K562 (cell line): ENCODE measurements at regions not wholly inside any gene's neighbourhood (a gene's known extent, or its start where the extent isn't known, plus 50 kb on each side); places are given as distances from the start of the nearest gene placed in this dataset.

Experiments used
- ATAC-seq: fragments of 200-7000 bp; cut with Tn5 transposase; 3 replicates; pipeline ENCODE4 v1.9.1; 2020; ENCODE audit warnings: moderate library complexity
- BruUV-seq: library from RNA; stranded (reverse); fragments of 400-500 nt; replicated peaks from 2 replicates; lab custom pipeline; 2021; lab: Mats Ljungman, UMichigan
- CTCF ChIA-PET: fragments of 300-600 bp; formaldehyde crosslinking; extraction: SDS; loops from one replicate; lab custom pipeline; 2021; ENCODE audit warnings: low intra/inter-chr PET ratio; lab: Yijun Ruan, JAX
- POLR2A ChIA-PET: fragments of 300-600, 350-650 bp; sonication (Branson Sonifier 250); formaldehyde crosslinking; extraction: SDS; loops from one replicate; lab custom pipeline; 2021; ENCODE audit warnings: antibody characterized with exemption, inconsistent platforms; lab: Yijun Ruan, JAX
- DNase-seq, 4 experiments: peaks; one replicate each; pipeline versions ENCODE4 v3.0.0 to v3.0.0-alpha.2; 2011 to 2018; ENCODE audit warnings: low spot score in 3 of 4, mixed read lengths in 3 of 4; ENCODE audit errors: extremely low read depth in 1 of 4
- FAIRE-seq: peaks from 2 replicates; lab custom pipeline; 2011; peaks lifted over from hg19 to GRCh38; lab: Jason Lieb, UNC
- H2AFZ ChIP-seq: 2 replicates; pipeline ENCODE4 v1.6.0; 2011; ENCODE audit warnings: low read depth, low read length, control low read depth, inconsistent platforms
- H3K27ac ChIP-seq: fragments of 200-600 bp; 3 replicates; pipeline ENCODE4 v1.8.0; 2011; ENCODE audit warnings: low read depth, mild to moderate bottlenecking, control low read depth, inconsistent platforms, low read length, moderate library complexity, mixed read lengths; ENCODE audit errors: extremely low read depth
- H3K27me3 ChIP-seq, 2 experiments: fragments of 300-600 bp in 1 of 2; 2 replicates in 1 of 2; 3 replicates in 1 of 2; pipeline versions ENCODE4 v1.6.0 to v1.8.0; 2011; ENCODE audit warnings: inconsistent platforms in 2 of 2, low read length in 2 of 2, mild to moderate bottlenecking in 1 of 2, mixed read lengths in 1 of 2, moderate library complexity in 1 of 2; ENCODE audit not compliant: control insufficient read depth in 2 of 2, insufficient read depth in 2 of 2
- H3K36me3 ChIP-seq: fragments of 300-600 bp; 3 replicates; pipeline ENCODE4 v1.8.0; 2011; ENCODE audit warnings: mild to moderate bottlenecking, low read length, inconsistent platforms; ENCODE audit not compliant: control insufficient read depth, insufficient read depth
- H3K4me1 ChIP-seq, 2 experiments: fragments of 200-600 bp in 1 of 2; replicated peaks in 1 of 2; 2 replicates in 1 of 2; 3 replicates in 1 of 2; pipeline versions ENCODE4 v1.5.1 to v1.8.0; 2011; ENCODE audit warnings: inconsistent platforms in 2 of 2, low read length in 2 of 2, mild to moderate bottlenecking in 1 of 2, mixed read lengths in 1 of 2, moderate library complexity in 1 of 2; ENCODE audit not compliant: control insufficient read depth in 2 of 2, insufficient read depth in 2 of 2
- H3K4me2 ChIP-seq: 2 replicates; pipeline ENCODE4 v1.6.1; 2011; ENCODE audit warnings: low read length, control low read depth, inconsistent platforms, mixed read lengths; ENCODE audit not compliant: insufficient read depth
- H3K4me3 ChIP-seq: fragments of 200-600 bp; sonication (generic), shearing (Covaris generic); 2 replicates; pipeline ENCODE4 v1.5.1; 2016; ENCODE audit warnings: control low read depth, inconsistent platforms
- H3K79me2 ChIP-seq: fragments of 200-600 bp; 3 replicates; pipeline ENCODE4 v1.8.0; 2011; ENCODE audit warnings: low read length, inconsistent platforms; ENCODE audit not compliant: control insufficient read depth, insufficient read depth
- H3K9ac ChIP-seq, 2 experiments: 2 replicates each; pipeline versions ENCODE4 v1.6.0 to v1.6.1; 2011; ENCODE audit warnings: low read depth in 2 of 2, low read length in 2 of 2, control low read depth in 1 of 2, inconsistent platforms in 1 of 2, mild to moderate bottlenecking in 1 of 2, mixed read lengths in 1 of 2; ENCODE audit not compliant: insufficient read depth in 1 of 2
- H3K9me1 ChIP-seq: one replicate; pipeline ENCODE4 v1.6.0; 2011; ENCODE audit warnings: inconsistent platforms, mild to moderate bottlenecking, low read length, moderate library complexity; ENCODE audit not compliant: control insufficient read depth, insufficient read depth
- H3K9me3 ChIP-seq: replicated peaks from 2 replicates; pipeline ENCODE4 v1.5.1; 2011; ENCODE audit warnings: low read depth, low read length, inconsistent platforms; ENCODE audit not compliant: control insufficient read depth, insufficient read depth
- H4K20me1 ChIP-seq: replicated peaks from 2 replicates; pipeline ENCODE4 v1.6.1; 2011; ENCODE audit warnings: low read length, inconsistent platforms, mixed read lengths; ENCODE audit not compliant: control insufficient read depth, insufficient read depth
- DPF2 ChIP-seq: fragments of 450-650 bp; IDR thresholded peaks from 2 replicates; pipeline ENCODE4 v1.6.1; 2016
- HDAC3 ChIP-seq: fragments of 450-650 bp; IDR thresholded peaks from 2 replicates; pipeline ENCODE4 v1.6.1; 2018; ENCODE audit warnings: borderline replicate concordance, mild to moderate bottlenecking, moderate library complexity; ENCODE audit not compliant: partially characterized antibody
- POLR2AphosphoS5 ChIP-seq: IDR thresholded peaks from 2 replicates; pipeline ENCODE4 v1.6.1; 2011; ENCODE audit warnings: mild to moderate bottlenecking, low read depth, low read length, moderate library complexity; ENCODE audit not compliant: control insufficient read depth, insufficient read depth
- SNIP1 ChIP-seq: fragments of 450-650 bp; IDR thresholded peaks from 2 replicates; pipeline ENCODE4 v1.7.1; 2017; ENCODE audit warnings: low read depth, mild to moderate bottlenecking
- SRSF1 ChIP-seq: fragments of 200-400 bp; formaldehyde crosslinking; IDR thresholded peaks from 2 replicates; pipeline ENCODE4 v1.6.1; 2017; ENCODE audit warnings: mild to moderate bottlenecking, low read depth, low read length, moderate library complexity
- USF2 ChIP-seq: sonication (generic); formaldehyde crosslinking; IDR thresholded peaks from 2 replicates; pipeline ENCODE4 v1.5.0; 2020; ENCODE audit warnings: missing genetic modification reagents
- ZEB2 ChIP-seq: fragments of 450-650 bp; IDR thresholded peaks from 2 replicates; pipeline ENCODE4 v1.6.1; 2016
- WGBS: fragments of 100-300 bp; shearing (Covaris generic); methylation state at CpG from one replicate; pipeline ENCODE4 v1.1.6; 2016; ENCODE audit warnings: low coverage, mixed read lengths; ENCODE audit not compliant: insufficient coverage; ENCODE audit errors: missing lambda C conversion rate; 5-methylcytosine and 5-hydroxymethylcytosine counted together
- in situ Hi-C: fragments of 300-500 bp; cut with MboI; formaldehyde crosslinking; loops from 4 replicates; pipeline ENCODE4 v1.15.0; 2018; ENCODE audit warnings: inconsistent platforms, mixed read lengths
- intact Hi-C: fragments of 100-400 bp; cut with micrococcal nuclease; formaldehyde crosslinking; loops from 2 replicates; pipeline ENCODE4 v1.14.2; 2022

- TF ChIP-seq SRSF1: no peak
- TF ChIP-seq, all 486 proteins: peak for 0
Observed at GRCh38 chr17:72338847-72339790, 218.3 kb downstream of the SOX9 start (continued).

- CTCF ChIA-PET: no interaction called here
- Histone ChIP-seq H3K36me3 (no peaks in the 10 kb centered on the region), H2AFZ (no peak overlapping the region), H3K27me3 (no peaks in the 10 kb centered on the region; a peak in 1 of 5 replicates), H3K4me2 (no peak overlapping the region), H4K20me1 (no peaks in the 10 kb centered on the region), H3K9me1 (no peaks in the 10 kb centered on the region), H3K4me3 (no peak overlapping the region), H3K9ac (no peak overlapping the region), H3K79me2 (no peaks in the 10 kb centered on the region), H3K9me3 (no peaks in the 10 kb centered on the region), H3K4me1 (no peaks in the 10 kb centered on the region), H3K27ac (no peak overlapping the region)
- no peak for TF ChIP-seq POLR2AphosphoS5
- no peak for TF ChIP-seq DPF2
- no peak for TF ChIP-seq USF2 (CRISPR knock-in tag)
- TF ChIP-seq HDAC3: no peak
- no peak for TF ChIP-seq SNIP1
- TF ChIP-seq ZEB2: no peak
- POLR2A ChIA-PET: interaction anchor here (0.5 kb wide), 1 partner anchor 16 kb away, joined by 3 read pairs; no protein-coding TSS in a partner anchor
- ATAC-seq: no peak
- in situ Hi-C loops: no loop called here
- DNase-seq: no peak
- 0% methylated on average over 5 of the region's 6 CpGs for WGBS
- BruUV-seq: no TSS peak
- intact Hi-C loops: no loop called here
- FAIRE-seq: no peak
Observed at GRCh38 chr17:72340836-72341235, 220.0 kb downstream of the SOX9 start.
